Mesendoderm (in vitro differentiated cells): ENCODE measurements at regions not wholly inside any gene's neighbourhood (a gene's known extent, or its start where the extent isn't known, plus 50 kb on each side); places are given as distances from the start of the nearest gene placed in this dataset.

ENCODE experiments used
- DNase-seq: peaks from one replicate; pipeline ENCODE4 v3.0.0; 2013
- H2AK5ac ChIP-seq: 2 replicates; pipeline ENCODE4 v1.6.1; 2013; ENCODE audit warnings: low read length, inconsistent platforms
- H2BK120ac ChIP-seq: 2 replicates; pipeline ENCODE4 v1.6.1; 2013; ENCODE audit warnings: low read depth, mild to moderate bottlenecking, low read length, moderate library complexity, mixed read lengths
- H2BK15ac ChIP-seq: replicated peaks from 2 replicates; pipeline ENCODE4 v1.6.1; 2013; ENCODE audit warnings: low read depth, mild to moderate bottlenecking, moderate library complexity
- H2BK5ac ChIP-seq: 2 replicates; pipeline ENCODE4 v1.6.1; 2013; ENCODE audit warnings: low read length, inconsistent platforms
- H3K18ac ChIP-seq: 2 replicates; pipeline ENCODE4 v1.6.1; 2013; ENCODE audit warnings: mild to moderate bottlenecking, low read length, mixed read lengths
- H3K23ac ChIP-seq: one replicate; pipeline ENCODE4 v1.6.1; 2013; ENCODE audit warnings: low read length
- H3K27ac ChIP-seq: 2 replicates; pipeline ENCODE4 v1.5.1; 2013; ENCODE audit warnings: low read depth, mild to moderate bottlenecking, inconsistent platforms, low read length, moderate library complexity
- H3K27me3 ChIP-seq: 2 replicates; pipeline ENCODE4 v1.6.1; 2013; ENCODE audit warnings: low read length, control low read depth, mild to moderate bottlenecking, inconsistent platforms; ENCODE audit not compliant: insufficient read depth, poor library complexity
- H3K36me3 ChIP-seq: 2 replicates; pipeline ENCODE4 v1.6.1; 2013; ENCODE audit warnings: low read length, inconsistent platforms; ENCODE audit not compliant: control insufficient read depth, insufficient read depth
- H3K4ac ChIP-seq: one replicate; pipeline ENCODE4 v1.6.1; 2013; ENCODE audit warnings: low read depth, mild to moderate bottlenecking, low read length, moderate library complexity
- H3K4me1 ChIP-seq: 2 replicates; pipeline ENCODE4 v1.6.1; 2013; ENCODE audit warnings: low read depth, low read length, inconsistent platforms; ENCODE audit not compliant: control insufficient read depth
- H3K4me2 ChIP-seq: 2 replicates; pipeline ENCODE4 v1.6.1; 2013; ENCODE audit warnings: low read length
- H3K4me3 ChIP-seq: 2 replicates; pipeline ENCODE4 v1.5.1; 2013; ENCODE audit warnings: mild to moderate bottlenecking, low read length
- H3K56ac ChIP-seq: one replicate; pipeline ENCODE4 v1.6.1; 2013; ENCODE audit warnings: low read length
- H3K79me1 ChIP-seq: 2 replicates; pipeline ENCODE4 v1.6.1; 2013; ENCODE audit warnings: low read length, inconsistent platforms
- H3K79me2 ChIP-seq: 2 replicates; pipeline ENCODE4 v1.6.1; 2013; ENCODE audit warnings: mild to moderate bottlenecking, low read length; ENCODE audit not compliant: control insufficient read depth, insufficient read depth
- H3K9ac ChIP-seq: 2 replicates; pipeline ENCODE4 v1.6.1; 2013; ENCODE audit warnings: low read length, inconsistent platforms
- H4K5ac ChIP-seq: one replicate; pipeline ENCODE4 v1.6.1; 2013; ENCODE audit warnings: low read length
- H4K8ac ChIP-seq: one replicate; pipeline ENCODE4 v1.6.1; 2013; ENCODE audit warnings: low read depth, mild to moderate bottlenecking, control low read depth, low read length, moderate library complexity
- WGBS: extraction: QIAGEN DNeasy Blood & Tissue Kit; methylation state at CpG from one replicate; pipeline ENCODE4 v1.1.7; 2013; ENCODE audit warnings: low lambda C conversion rate, missing lambda C conversion rate; ENCODE audit not compliant: insufficient coverage; ENCODE audit errors: extremely low coverage; 5-methylcytosine and 5-hydroxymethylcytosine counted together

- Histone ChIP-seq H4K5ac (no peak overlapping the region), H3K23ac (no peak overlapping the region), H3K18ac (no peak overlapping the region), H2BK5ac (no peak overlapping the region), H2BK15ac (no peak overlapping the region), H3K27me3 (no peaks in the 10 kb centered on the region), H3K4me2 (no peak overlapping the region), H3K4me3 (no peak overlapping the region), H4K8ac (no peak overlapping the region), H3K36me3 (no peaks in the 10 kb centered on the region), H3K4me1 (no peaks in the 10 kb centered on the region), H3K4ac (no peak overlapping the region), H3K27ac (no peak overlapping the region), H3K79me1 (no peaks in the 10 kb centered on the region), H2BK120ac (no peak overlapping the region), H3K56ac (no peak overlapping the region), H3K79me2 (no peaks in the 10 kb centered on the region), H3K9ac (no peak overlapping the region), H2AK5ac (no peak overlapping the region)
- WGBS: no CpG with 5 or more reads among the region's 3 CpGs
- no peak for DNase-seq
Measured at GRCh38 chr3:166499636-166500035, 662.4 kb upstream of the BCHE start.

GRCh38 chr3:166498446-166498845, 661.2 kb upstream of the BCHE start:
- H4K8ac ChIP-seq: no peak overlapping the region

GRCh38 chr3:166489826-166490225, 652.6 kb upstream of the BCHE start:
- H4K8ac ChIP-seq: no peak overlapping the region
- H3K36me3 ChIP-seq: no peaks in the 10 kb centered on the region
- WGBS: no CpG with 5 or more reads among the region's 10 CpGs
- no peak overlapping the region for H2BK15ac ChIP-seq
- DNase-seq: no peak
- no peak overlapping the region for H3K18ac ChIP-seq
- H3K79me1 ChIP-seq: no peaks in the 10 kb centered on the region
- H3K27ac ChIP-seq: no peak overlapping the region
- no peak overlapping the region for H2BK120ac ChIP-seq
- H3K56ac ChIP-seq: no peak overlapping the region
- H3K4me2 ChIP-seq: no peak overlapping the region
- H3K4ac ChIP-seq: no peak overlapping the region
- H2BK5ac ChIP-seq: no peak overlapping the region
- H3K27me3 ChIP-seq: no peaks in the 10 kb centered on the region
- no peaks in the 10 kb centered on the region for H3K79me2 ChIP-seq
- H3K4me1 ChIP-seq: no peaks in the 10 kb centered on the region
- no peak overlapping the region for H3K9ac ChIP-seq
- H4K5ac ChIP-seq: no peak overlapping the region
- H2AK5ac ChIP-seq: no peak overlapping the region
- no peak overlapping the region for H3K23ac ChIP-seq
- no peak overlapping the region for H3K4me3 ChIP-seq

More at GRCh38 chr3:166498446-166498845, 661.2 kb upstream of the BCHE start:
- no peak overlapping the region for H2AK5ac ChIP-seq
- no peaks in the 10 kb centered on the region for H3K79me1 ChIP-seq
- H2BK5ac ChIP-seq: no peak overlapping the region
- H3K27me3 ChIP-seq: no peaks in the 10 kb centered on the region
- no peak overlapping the region for H2BK15ac ChIP-seq
- no peak overlapping the region for H3K4me3 ChIP-seq
- H3K23ac ChIP-seq: no peak overlapping the region
- no peak overlapping the region for H3K9ac ChIP-seq
- H3K18ac ChIP-seq: no peak overlapping the region
- H4K5ac ChIP-seq: no peak overlapping the region
- no peaks in the 10 kb centered on the region for H3K4me1 ChIP-seq
- DNase-seq: no peak
- WGBS: no CpG with 5 or more reads among the region's 3 CpGs
- H3K79me2 ChIP-seq: no peaks in the 10 kb centered on the region
- H3K4ac ChIP-seq: no peak overlapping the region
- no peaks in the 10 kb centered on the region for H3K36me3 ChIP-seq
- no peak overlapping the region for H3K4me2 ChIP-seq
- no peak overlapping the region for H3K27ac ChIP-seq
- no peak overlapping the region for H3K56ac ChIP-seq
- no peak overlapping the region for H2BK120ac ChIP-seq

- Histone ChIP-seq H3K4me3 (no peak overlapping the region), H2AK5ac (no peak overlapping the region), H3K79me1 (no peaks in the 10 kb centered on the region), H3K23ac (no peak overlapping the region), H3K27me3 (no peaks in the 10 kb centered on the region), H3K56ac (no peak overlapping the region), H3K18ac (no peak overlapping the region), H3K4me2 (no peak overlapping the region), H3K79me2 (no peaks in the 10 kb centered on the region), H3K9ac (no peak overlapping the region), H2BK5ac (no peak overlapping the region), H3K4me1 (no peaks in the 10 kb centered on the region), H3K4ac (no peak overlapping the region), H2BK120ac (no peak overlapping the region), H3K36me3 (no peaks in the 10 kb centered on the region), H2BK15ac (no peak overlapping the region), H4K5ac (no peak overlapping the region), H4K8ac (no peak overlapping the region), H3K27ac (no peak overlapping the region)
- no peak for DNase-seq
- WGBS: no CpG with 5 or more reads among the region's 5 CpGs
Measured at GRCh38 chr3:166488977-166489672, 651.9 kb upstream of the BCHE start.

- H2BK15ac ChIP-seq: no peak overlapping the region
- H3K79me2 ChIP-seq: no peaks in the 10 kb centered on the region
- H3K4me2 ChIP-seq: no peak overlapping the region
- H3K4ac ChIP-seq: no peak overlapping the region
- no peak overlapping the region for H3K56ac ChIP-seq
- no peak overlapping the region for H2BK5ac ChIP-seq
- H3K4me3 ChIP-seq: no peak overlapping the region
- H3K23ac ChIP-seq: no peak overlapping the region
- no peak overlapping the region for H4K5ac ChIP-seq
- no peak overlapping the region for H2BK120ac ChIP-seq
- H3K79me1 ChIP-seq: no peaks in the 10 kb centered on the region
- no peak overlapping the region for H4K8ac ChIP-seq
- WGBS: no CpG with 5 or more reads among the region's 3 CpGs
- no peaks in the 10 kb centered on the region for H3K4me1 ChIP-seq
- H3K27ac ChIP-seq: no peak overlapping the region
- H3K9ac ChIP-seq: no peak overlapping the region
- H3K27me3 ChIP-seq: no peaks in the 10 kb centered on the region
- H3K18ac ChIP-seq: no peak overlapping the region
- no peaks in the 10 kb centered on the region for H3K36me3 ChIP-seq
- no peak overlapping the region for H2AK5ac ChIP-seq
- DNase-seq: no peak
Measured at GRCh38 chr3:166484470-166484869, 647.2 kb upstream of the BCHE start.

- no peaks in the 10 kb centered on the region for H3K79me2 ChIP-seq
- H3K4me1 ChIP-seq: no peaks in the 10 kb centered on the region
- H3K27ac ChIP-seq: no peak overlapping the region
- no peak overlapping the region for H2BK120ac ChIP-seq
- H2BK15ac ChIP-seq: no peak overlapping the region
- H3K4me2 ChIP-seq: no peak overlapping the region
- DNase-seq: no peak
- no peak overlapping the region for H3K4me3 ChIP-seq
- H3K27me3 ChIP-seq: no peaks in the 10 kb centered on the region
- H2AK5ac ChIP-seq: no peak overlapping the region
- H3K18ac ChIP-seq: no peak overlapping the region
- no peak overlapping the region for H3K56ac ChIP-seq
- no peak overlapping the region for H3K4ac ChIP-seq
- no peak overlapping the region for H4K5ac ChIP-seq
- H3K9ac ChIP-seq: no peak overlapping the region
- no peaks in the 10 kb centered on the region for H3K79me1 ChIP-seq
- H3K23ac ChIP-seq: no peak overlapping the region
- H4K8ac ChIP-seq: no peak overlapping the region
- no peaks in the 10 kb centered on the region for H3K36me3 ChIP-seq
- no peak overlapping the region for H2BK5ac ChIP-seq
Measured at GRCh38 chr3:166481340-166481739, 644.1 kb upstream of the BCHE start.
